Stimulated activated CD4-positive, alpha-beta T cell treated with anti-CD3 and anti-CD28 coated beads, TNF-alpha, amount 100 ng/mL, for 48 hours (primary cell): ENCODE measurements at regions not wholly inside any gene's neighbourhood (a gene's known extent, or its start where the extent isn't known, plus 50 kb on each side); places are given as distances from the start of the nearest gene placed in this dataset.
"Not testable (repeated sequence)": the region's sequence is repeated elsewhere in the genome, so short reads cannot be mapped to it uniquely, and the experiment has no call there.

ENCODE experiments used
- DNase-seq, 3 donors: peaks; one replicate each; pipeline ENCODE4 v3.0.0-alpha.2; 2020; ENCODE audit warnings: low read depth in 3 of 3

- no peak for DNase-seq
Observed at GRCh38 chr1:213680677-213681325, 307.0 kb upstream of the PROX1 start.

GRCh38 chr1:213681788-213682340 is 305.9 kb upstream of the PROX1 start:
- DNase-seq, result no peak

DNA sequence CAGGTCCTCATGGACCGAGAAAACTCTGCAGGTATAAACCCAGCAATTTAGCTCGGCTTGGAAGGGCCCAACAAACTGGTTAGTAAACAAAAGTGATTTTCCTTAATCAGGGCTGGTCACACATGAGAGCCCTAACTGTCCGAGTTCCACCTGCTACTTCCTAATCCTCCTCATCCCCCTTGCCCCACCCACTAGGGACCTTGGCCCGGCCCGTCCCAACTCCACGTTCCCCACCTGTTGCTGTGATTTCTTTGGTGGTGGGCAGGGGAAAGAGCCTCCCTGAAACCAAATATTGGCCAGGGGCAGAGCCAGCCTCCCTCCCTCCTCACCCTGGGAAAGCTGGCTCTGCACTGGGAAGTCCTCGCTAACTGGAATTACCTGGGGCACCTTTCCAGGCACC is 304.2 kb upstream of the PROX1 start:
- no peak for DNase-seq

DNA sequence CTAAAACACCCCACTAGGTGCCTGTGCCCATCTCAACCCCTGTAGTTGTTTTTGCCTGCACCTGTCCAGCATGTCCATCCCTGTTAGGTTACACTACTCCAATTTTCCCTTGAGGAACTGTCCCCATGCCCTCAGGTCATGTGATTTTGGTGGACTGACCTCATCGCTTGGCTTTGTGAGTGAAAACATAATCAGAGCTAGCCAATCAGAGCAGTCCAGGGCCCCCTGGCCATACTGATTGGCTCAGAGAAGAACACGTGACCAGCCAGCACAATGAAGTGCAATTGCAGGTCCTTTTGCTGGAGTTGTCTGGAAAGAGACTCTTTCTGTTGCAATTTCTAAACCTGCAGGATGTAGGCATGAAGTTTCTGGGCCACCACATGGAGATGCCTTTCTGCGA is 303.3 kb upstream of the PROX1 start:
- DNase-seq, result no peak

DNA sequence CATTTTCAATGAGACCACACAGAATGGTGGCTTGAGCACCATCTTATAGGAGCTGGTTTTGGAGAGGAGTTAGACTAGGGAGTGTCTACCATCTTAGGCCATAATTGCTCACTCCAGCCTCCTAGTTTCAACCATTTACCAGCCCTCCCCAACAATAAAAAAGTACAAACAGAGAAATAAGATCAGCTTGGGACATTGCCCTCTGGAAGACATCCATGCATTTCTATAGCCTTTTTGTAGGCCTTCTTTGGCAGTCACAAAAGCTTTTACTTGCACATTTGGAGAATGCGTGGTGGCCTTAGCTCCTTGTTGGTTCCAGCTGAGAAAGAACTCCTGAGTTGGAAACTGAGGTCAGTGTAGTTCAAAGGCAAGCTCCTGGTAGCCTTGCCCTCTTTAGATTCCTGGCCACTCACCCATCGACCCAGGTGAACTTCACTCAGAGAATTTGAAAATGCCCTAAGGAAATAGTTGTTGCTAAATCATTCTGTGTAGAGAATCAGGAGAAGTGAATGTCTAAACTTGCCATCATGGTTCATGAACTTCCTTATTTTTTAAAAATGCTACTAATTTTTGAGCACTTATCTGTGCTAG is 301.7 kb upstream of the PROX1 start:
- no peak for DNase-seq

- no peak for DNase-seq
Observed at GRCh38 chr1:213686983-213687382, 300.8 kb upstream of the PROX1 start.

DNA sequence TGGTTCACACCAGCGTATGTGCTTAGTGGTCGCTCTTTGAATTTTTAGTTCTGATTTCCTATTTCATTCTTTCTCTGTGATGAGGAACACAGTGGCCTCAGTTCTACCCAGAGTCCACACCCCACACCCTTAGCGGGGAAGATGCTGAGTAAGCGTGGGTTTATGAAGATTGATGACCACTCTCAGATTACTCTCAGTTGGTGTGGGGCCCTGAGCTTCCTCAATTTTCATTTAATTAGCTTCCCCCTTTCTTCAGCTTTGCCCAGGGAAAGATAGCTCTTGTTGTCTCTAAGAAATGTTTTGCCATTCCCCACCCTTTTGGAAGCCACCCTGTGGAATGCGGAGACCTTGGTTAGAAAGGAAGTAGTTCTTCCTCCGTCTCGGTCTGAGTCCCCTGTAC is 299.9 kb upstream of the PROX1 start:
- DNase-seq, result no peak

GRCh38 chr1:213688655-213689054 is 299.1 kb upstream of the PROX1 start:
- DNase-seq, result no peak

DNA sequence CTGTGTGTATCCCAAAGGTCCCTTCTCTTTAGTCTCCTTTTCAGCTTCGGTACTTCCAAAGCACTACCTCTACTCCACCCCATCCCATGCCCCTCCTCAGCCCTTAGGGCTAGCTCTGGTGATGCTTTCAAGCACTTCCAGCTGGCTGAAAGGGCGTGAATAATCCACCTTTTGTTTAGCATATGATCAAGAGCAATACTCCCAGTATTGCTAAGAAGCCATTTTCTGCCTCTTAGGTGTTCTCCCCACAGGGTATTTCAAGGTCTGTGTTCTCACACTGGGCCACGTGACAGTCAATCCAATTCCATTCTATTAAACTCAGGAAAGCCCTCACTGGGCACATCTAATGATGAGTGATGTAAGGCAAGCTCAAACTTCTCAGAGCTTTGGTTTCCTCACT is 298.5 kb upstream of the PROX1 start:
- DNase-seq, result no peak

DNA sequence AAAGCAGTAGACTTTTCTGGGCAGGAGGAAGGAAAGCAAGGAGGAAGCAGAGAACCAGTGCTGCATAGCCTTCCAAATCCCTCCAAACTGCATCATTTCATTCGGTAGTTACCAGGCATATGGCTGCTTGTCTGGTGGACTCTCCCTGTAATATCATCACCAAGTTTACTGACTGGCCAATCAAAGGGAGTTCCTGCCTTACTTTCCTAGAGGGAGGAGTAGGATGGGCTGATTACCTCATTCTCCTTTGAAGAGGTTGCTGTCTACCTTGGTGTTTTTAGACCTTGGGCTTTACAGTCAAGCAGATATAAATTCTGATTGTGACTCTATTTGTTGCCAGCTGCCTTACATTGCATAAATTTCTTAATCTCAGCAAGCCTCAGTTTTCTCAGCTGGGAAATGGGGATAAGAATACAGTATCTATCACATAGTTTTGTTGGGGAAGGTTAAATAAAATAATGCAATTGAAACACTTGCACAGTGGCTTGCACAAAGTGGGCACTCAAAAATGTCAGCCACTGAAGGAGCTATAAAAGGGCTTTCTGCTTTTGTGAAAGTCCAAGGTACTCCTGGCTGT is 297.3 kb upstream of the PROX1 start:
- DNase-seq, result no peak

GRCh38 chr1:213692321-213692720 is 295.5 kb upstream of the PROX1 start:
- no peak for DNase-seq

DNA sequence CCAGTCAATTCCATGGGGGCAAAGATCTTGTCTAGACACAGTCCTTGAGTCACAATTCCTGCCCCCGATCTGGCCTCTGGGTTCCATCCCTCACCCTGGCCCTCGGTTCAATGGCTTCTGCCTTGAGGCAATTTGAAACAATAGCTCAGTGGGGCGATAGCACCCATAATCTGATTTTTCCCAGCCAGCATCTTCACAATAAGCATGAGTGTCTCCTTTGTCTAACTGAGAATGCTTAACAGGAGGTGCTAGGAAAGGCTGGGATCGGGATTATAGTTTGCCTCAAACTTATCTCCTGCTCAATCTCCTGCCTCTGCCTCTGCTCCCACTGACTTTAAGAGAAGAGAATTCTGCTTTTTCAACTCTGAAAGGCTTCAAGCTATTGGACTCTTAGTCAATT is 293.9 kb upstream of the PROX1 start:
- DNase-seq, result no peak

GRCh38 chr1:213697192-213697802 is 290.5 kb upstream of the PROX1 start:
- DNase-seq, result no peak

- no peak for DNase-seq
Observed at GRCh38 chr1:213698092-213698702, 289.6 kb upstream of the PROX1 start.

DNA sequence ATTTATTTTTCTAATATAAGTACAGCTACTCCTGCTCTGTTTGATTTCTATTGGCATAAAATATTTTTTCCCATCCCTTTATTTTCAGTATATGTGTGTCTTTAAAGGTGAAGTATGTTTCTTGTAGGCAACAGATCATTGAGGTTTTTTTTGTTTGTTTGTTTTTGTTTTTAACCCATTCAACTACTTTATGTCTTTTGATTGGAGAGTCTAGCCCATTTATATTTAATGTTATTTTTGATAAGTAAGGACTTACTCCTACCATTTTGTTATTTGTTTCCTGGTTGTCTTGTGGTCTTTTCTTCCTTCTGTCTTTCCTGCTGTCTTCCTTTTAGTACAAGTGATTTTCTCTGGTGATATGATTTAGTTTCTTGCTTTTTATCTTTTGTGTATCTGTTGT is 285.1 kb upstream of the PROX1 start:
- DNase-seq, result no peak

DNA sequence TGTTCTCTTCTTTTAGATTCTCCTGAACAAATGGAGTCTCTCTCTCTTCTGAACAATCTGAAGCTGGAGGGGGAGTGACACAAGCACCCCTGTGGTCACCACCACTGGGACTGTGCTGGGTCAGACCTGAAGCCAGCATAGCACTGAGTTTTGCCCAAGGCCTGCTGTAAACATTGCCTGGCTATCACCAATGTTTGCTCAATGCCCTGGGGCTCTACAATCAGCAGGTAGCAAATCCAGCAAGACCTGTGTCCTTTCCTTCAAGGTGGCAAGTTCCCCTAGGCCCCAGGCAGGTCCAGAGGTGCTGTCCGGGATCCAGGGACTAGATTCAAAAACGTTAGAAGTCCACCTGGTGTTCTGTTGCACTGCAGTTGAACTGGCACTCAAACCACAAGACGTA is 282.8 kb upstream of the PROX1 start:
- DNase-seq, result no peak

DNA sequence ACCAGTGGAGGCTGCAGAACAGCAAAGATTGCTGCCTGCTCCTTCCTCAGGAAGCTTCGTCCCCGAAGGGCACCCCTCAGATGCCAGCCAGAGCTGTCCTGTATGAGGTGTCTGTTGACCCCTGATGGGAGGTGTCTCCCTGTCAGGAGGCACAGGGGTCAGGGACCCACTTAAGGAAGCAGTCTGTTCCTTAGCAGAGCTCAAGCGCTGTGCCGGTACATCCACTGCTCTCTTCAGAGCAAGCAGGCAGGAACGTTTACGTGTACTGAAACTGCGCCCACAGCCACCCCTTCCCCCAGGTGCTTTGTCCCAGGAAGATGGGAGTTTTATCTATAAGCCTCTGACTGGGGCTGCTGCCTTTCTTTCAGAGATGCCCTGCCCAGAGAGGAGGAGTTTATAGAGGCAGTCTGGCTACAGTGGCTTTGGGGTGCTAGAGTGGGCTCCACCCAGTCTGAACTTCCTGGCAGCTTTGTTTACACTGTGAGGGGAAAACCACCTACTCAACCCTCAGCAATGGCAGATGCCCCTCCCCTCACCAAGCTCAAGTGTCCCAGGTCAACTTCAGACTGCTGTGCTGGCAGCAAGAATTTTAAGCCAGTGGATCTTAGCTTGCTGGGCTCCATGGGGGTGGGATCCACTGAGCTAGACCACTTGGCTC is 275.8 kb upstream of the PROX1 start:
- not testable (repeated sequence) for DNase-seq

DNA sequence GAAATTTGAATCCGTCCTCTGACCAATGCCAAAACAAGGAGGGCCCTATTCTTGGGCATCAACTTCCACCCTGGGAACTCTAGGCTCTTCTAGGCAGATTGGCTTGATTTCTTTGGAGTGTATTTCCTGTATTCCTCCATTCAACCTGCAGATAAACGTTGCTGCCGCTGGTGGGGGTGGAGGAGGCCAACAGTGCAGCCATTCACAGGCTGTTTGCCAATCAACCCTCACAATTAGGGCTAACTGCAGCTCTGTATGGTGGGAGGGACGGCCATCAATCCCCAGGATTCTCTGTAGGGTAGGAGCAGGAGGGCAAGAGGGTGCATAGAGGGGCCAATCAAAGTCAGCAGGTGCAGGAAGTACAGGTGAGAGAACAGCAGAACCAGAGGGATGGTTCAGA is 273.1 kb upstream of the PROX1 start:
- DNase-seq, result no peak

- no peak for DNase-seq
Observed at GRCh38 chr1:213715182-213715581, 272.6 kb upstream of the PROX1 start.

GRCh38 chr1:213719462-213719861 is 268.3 kb upstream of the PROX1 start:
- DNase-seq, result no peak

GRCh38 chr1:213720032-213720431 is 267.7 kb upstream of the PROX1 start:
- DNase-seq, result no peak

DNA sequence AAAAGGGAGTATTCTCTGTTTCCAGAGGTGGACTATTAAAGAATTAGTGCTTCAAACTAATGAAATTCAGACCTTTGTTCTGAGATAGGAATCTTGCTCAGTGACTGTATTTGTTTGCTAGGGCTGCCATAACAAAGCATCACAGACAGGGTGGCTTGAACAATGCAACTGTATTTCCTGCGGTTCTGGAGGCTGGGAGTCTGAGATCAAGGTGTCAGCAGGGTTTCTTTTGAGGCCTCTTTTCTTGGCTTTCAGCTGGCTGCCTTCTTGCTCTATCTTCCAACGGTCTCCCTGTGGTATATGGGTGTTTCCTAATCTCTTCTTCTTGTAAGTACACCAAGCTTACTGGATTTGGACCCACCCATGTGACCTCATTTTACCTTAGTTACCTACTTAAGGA is 264.6 kb upstream of the PROX1 start:
- DNase-seq, result no peak
